ENCODE measurements at regions not wholly inside any gene's neighbourhood (a gene's known extent, or its start where the extent isn't known, plus 50 kb on each side); places are given as distances from the start of the nearest gene placed in this dataset.

GRCh38 chr5:67619235-67619634 lies 422.6 kb upstream of the CD180 start:
- H3K4me3 ChIP-seq (ENCODE audit: control insufficient read depth, low read depth, low read length) = no peak overlapping the region
- no peak for DNase-seq (ENCODE audit: low read depth)
- no peak for TF ChIP-seq CTCF (IDR thresholded peaks at IDR 0.05; ENCODE audit: control insufficient read depth, insufficient read depth, low read depth, low read length, missing control alignments)

- no peak overlapping the region for H3K4me3 ChIP-seq (ENCODE audit: control insufficient read depth, low read depth, low read length)
- no peak for TF ChIP-seq CTCF (IDR thresholded peaks at IDR 0.05; ENCODE audit: control insufficient read depth, insufficient read depth, low read depth, low read length, missing control alignments)
- DNase-seq (ENCODE audit: low read depth) = no peak
Observed at GRCh38 chr5:67617051-67617450, 420.5 kb upstream of the CD180 start.

- DNase-seq (ENCODE audit: low read depth) = no peak
- no peak for TF ChIP-seq CTCF (IDR thresholded peaks at IDR 0.05; ENCODE audit: control insufficient read depth, insufficient read depth, low read depth, low read length, missing control alignments)
- no peak overlapping the region for H3K4me3 ChIP-seq (ENCODE audit: control insufficient read depth, low read depth, low read length)
Observed at GRCh38 chr5:67612961-67613360, 416.4 kb upstream of the CD180 start.

- TF ChIP-seq CTCF (IDR thresholded peaks at IDR 0.05; ENCODE audit: control insufficient read depth, insufficient read depth, low read depth, low read length, missing control alignments) = no peak
- no peak for DNase-seq (ENCODE audit: low read depth)
- no peak overlapping the region for H3K4me3 ChIP-seq (ENCODE audit: control insufficient read depth, low read depth, low read length)
Observed at GRCh38 chr5:67610186-67610912, 413.8 kb upstream of the CD180 start.

- H3K4me3 ChIP-seq (ENCODE audit: control insufficient read depth, low read depth, low read length) = no peak overlapping the region
- no peak for TF ChIP-seq CTCF (IDR thresholded peaks at IDR 0.05; ENCODE audit: control insufficient read depth, insufficient read depth, low read depth, low read length, missing control alignments)
Observed at GRCh38 chr5:67607958-67608357, 411.4 kb upstream of the CD180 start.

GRCh38 chr5:67606586-67606947 lies 410.0 kb upstream of the CD180 start:
- no peak overlapping the region for H3K4me3 ChIP-seq (ENCODE audit: control insufficient read depth, low read depth, low read length)
- no peak for TF ChIP-seq CTCF (IDR thresholded peaks at IDR 0.05; ENCODE audit: control insufficient read depth, insufficient read depth, low read depth, low read length, missing control alignments)
- no peak for DNase-seq (ENCODE audit: low read depth)

More at GRCh38 chr5:67607958-67608357, 411.4 kb upstream of the CD180 start:
- DNase-seq (ENCODE audit: low read depth) = no peak

Measured in AG09309 (cell line).